Large intestine (tissue), 3 donors: ENCODE measurements at regions not wholly inside any gene's neighbourhood (a gene's known extent, or its start where the extent isn't known, plus 50 kb on each side); places are given as distances from the start of the nearest gene placed in this dataset.
A peak's percentile ranks its signal among the peaks of the same experiment; 100 is the strongest.

ENCODE experiments used
- DNase-seq, 2 donors: peaks; one replicate each; pipeline versions ENCODE4 v3.0.0 to v3.0.0-alpha.2; 2013
- H3K27ac ChIP-seq: one replicate; pipeline ENCODE4 v1.5.1; 2013; ENCODE audit warnings: low read length
- H3K27me3 ChIP-seq: 2 replicates; pipeline ENCODE4 v1.6.1; 2013; ENCODE audit warnings: low read length; ENCODE audit not compliant: control insufficient read depth, insufficient read depth
- H3K36me3 ChIP-seq: 2 replicates; pipeline ENCODE4 v1.6.1; 2013; ENCODE audit warnings: low read length; ENCODE audit not compliant: control insufficient read depth, insufficient read depth
- H3K4me1 ChIP-seq: one replicate; pipeline ENCODE4 v1.6.1; 2013; ENCODE audit warnings: low read length; ENCODE audit not compliant: control insufficient read depth, insufficient read depth
- H3K4me3 ChIP-seq: one replicate; pipeline ENCODE4 v1.5.1; 2013; ENCODE audit warnings: low read length
- H3K9me3 ChIP-seq: one replicate; pipeline ENCODE4 v1.6.1; 2013; ENCODE audit warnings: mild to moderate bottlenecking, low read depth, low read length, moderate library complexity; ENCODE audit not compliant: control insufficient read depth
- WGBS: methylation state at CpG from one replicate; pipeline ENCODE4 v1.1.5; 2013; ENCODE audit warnings: low lambda C conversion rate; ENCODE audit not compliant: insufficient coverage; 5-methylcytosine and 5-hydroxymethylcytosine counted together

DNA sequence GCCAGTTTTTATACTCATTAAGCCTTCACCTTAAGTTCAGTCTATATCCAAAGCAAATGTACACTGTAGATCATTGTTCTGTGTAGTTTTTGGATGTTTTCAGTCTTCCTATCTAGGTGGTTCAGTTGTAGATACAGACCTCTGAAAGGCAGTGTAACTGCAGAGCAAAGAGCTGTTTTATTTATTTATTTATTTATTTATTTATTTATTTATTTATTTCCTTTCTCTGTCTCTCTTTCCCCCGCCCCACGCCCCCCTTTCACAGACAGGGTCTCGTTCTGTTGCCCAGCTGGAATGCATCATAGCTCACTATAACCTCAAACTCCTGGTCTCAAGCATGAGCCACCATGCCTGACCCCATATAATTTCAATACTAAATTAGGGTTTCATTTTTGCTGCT, 281.8 kb upstream of the KLHL1 start:
- WGBS, result 88% methylated on average over 3 of the region's 3 CpGs

GRCh38 chr13:70388935-70389334, 280.7 kb upstream of the KLHL1 start:
- DNase-seq, result no peak
- H3K36me3 ChIP-seq, result no peaks in the 10 kb centered on the region
- H3K27me3 ChIP-seq, result no peaks in the 10 kb centered on the region
- no CpG with 5 or more reads among the region's 1 CpG for WGBS
- peaks cover 3% of the 10 kb centered on the region for H3K4me1 ChIP-seq
- peaks cover 3% of the 10 kb centered on the region for H3K9me3 ChIP-seq
- H3K4me3 ChIP-seq, result no peak overlapping the region
- no peak overlapping the region for H3K27ac ChIP-seq

More for the DNA sequence above, 281.8 kb upstream of the KLHL1 start:
- Histone ChIP-seq H3K27ac (no peak overlapping the region), H3K4me3 (no peak overlapping the region), H3K36me3 (no peaks in the 10 kb centered on the region), H3K27me3 (no peaks in the 10 kb centered on the region), H3K9me3 (peaks cover 3% of the 10 kb centered on the region), H3K4me1 (peaks cover 3% of the 10 kb centered on the region)
- no peak for DNase-seq

DNA sequence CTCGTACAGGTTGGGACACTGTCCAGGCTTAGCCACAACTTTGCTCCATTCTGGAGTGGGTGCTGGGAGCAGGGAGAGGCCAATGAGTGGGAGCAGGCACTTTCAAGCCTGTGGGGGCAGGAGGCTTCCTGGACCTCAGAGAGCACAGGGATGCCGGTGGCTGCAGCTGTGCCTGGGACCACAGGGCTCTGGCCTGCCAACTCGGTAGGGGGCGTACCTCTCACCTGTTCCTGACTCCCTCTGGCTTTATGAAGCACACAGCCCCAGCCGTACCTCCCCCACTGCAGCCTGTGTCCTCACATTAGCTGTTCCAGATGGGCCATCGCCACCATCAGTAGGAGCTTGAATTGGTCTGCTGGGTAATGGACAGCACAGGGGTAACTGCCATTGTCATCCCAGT, 278.7 kb upstream of the KLHL1 start:
- peaks cover 3% of the 10 kb centered on the region for H3K9me3 ChIP-seq
- no peaks in the 10 kb centered on the region for H3K36me3 ChIP-seq
- no peaks in the 10 kb centered on the region for H3K4me1 ChIP-seq
- H3K4me3 ChIP-seq, result no peak overlapping the region
- no peak overlapping the region for H3K27ac ChIP-seq
- H3K27me3 ChIP-seq, result no peaks in the 10 kb centered on the region
- DNase-seq, result no peak
- WGBS, result no CpG with 5 or more reads among the region's 6 CpGs

DNA sequence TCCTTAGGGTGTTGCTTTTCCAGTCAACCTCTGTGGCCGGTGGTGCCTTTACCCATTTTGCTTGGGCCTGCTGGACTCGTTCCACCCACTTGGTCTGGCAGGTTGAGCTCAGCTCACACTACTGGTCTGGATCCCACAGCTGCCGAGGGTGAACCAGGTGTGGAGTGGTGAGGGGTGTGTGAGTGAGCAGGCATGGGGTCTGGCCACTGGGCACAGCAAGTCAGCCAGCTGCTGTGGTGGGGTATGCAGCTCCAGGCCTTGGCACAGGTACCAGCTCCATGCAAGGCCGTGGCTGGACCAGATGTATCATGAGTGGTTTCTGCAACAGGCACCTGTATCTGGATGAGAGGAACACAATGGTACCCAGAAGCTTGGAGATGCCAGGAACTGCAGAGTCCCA, 277.6 kb upstream of the KLHL1 start:
- H3K9me3 ChIP-seq, result peaks cover 3% of the 10 kb centered on the region
- DNase-seq, result no peak
- H3K4me1 ChIP-seq, result peaks cover 2% of the 10 kb centered on the region
- H3K27me3 ChIP-seq, result no peaks in the 10 kb centered on the region
- WGBS, result no CpG with 5 or more reads among the region's 4 CpGs
- no peak overlapping the region for H3K4me3 ChIP-seq
- H3K36me3 ChIP-seq, result no peaks in the 10 kb centered on the region
- no peak overlapping the region for H3K27ac ChIP-seq

DNA sequence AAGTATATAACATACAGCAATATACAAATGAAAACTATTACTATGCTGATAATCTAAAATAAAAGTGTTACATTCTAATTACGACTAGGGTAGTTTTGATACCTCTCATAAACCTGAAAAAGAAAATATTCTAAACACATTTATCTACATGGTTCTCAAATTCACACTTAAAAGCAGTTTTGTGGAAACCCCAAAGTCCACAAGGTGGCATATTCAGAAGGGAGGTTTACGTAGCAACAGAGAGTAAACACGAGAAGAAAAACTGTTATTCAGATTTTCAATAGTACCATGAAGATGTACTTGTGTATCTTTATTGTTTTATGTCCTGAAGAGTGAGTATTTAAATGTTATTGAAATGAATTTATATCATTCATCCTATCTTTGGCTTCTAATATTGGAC, 275.9 kb upstream of the KLHL1 start:
- H3K4me1 ChIP-seq, result peaks cover 2% of the 10 kb centered on the region
- 92% methylated on average over 2 of the region's 3 CpGs for WGBS
- peaks cover 3% of the 10 kb centered on the region for H3K9me3 ChIP-seq
- no peaks in the 10 kb centered on the region for H3K27me3 ChIP-seq
- no peak for DNase-seq
- H3K4me3 ChIP-seq, result no peak overlapping the region
- H3K36me3 ChIP-seq, result no peaks in the 10 kb centered on the region
- H3K27ac ChIP-seq, result no peak overlapping the region

DNA sequence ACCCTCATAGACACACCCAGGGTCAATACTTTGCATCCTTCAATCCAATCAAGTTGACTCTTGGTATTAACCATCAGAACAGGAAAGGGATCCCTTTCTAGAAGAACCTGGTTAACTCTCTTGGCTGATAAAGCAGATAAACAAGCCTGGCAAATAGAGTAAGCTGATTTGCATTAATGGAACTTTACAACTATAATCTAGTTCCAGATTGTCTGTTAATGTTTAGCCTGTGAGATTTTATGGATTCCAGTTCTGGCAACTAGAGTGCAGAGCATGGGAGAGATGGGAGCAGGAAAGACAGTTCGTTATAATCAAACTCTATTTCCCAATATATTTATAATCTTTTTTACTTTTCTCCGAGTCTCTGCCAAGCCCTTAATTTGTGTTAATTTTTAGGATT, 272.6 kb upstream of the KLHL1 start:
- peaks cover 2% of the 10 kb centered on the region for H3K4me1 ChIP-seq
- peaks cover 1% of the 10 kb centered on the region for H3K9me3 ChIP-seq
- H3K36me3 ChIP-seq, result no peaks in the 10 kb centered on the region
- DNase-seq, result peak; percentile 4 to 11
- H3K4me3 ChIP-seq, result no peak overlapping the region
- H3K27me3 ChIP-seq, result no peaks in the 10 kb centered on the region
- WGBS, result 80% methylated on average over 1 of the region's 2 CpGs
- H3K27ac ChIP-seq, result no peak overlapping the region

GRCh38 chr13:70375718-70376117, 267.5 kb upstream of the KLHL1 start:
- peak; percentile 4 to 14 for DNase-seq
- H3K27me3 ChIP-seq, result no peaks in the 10 kb centered on the region
- WGBS, result no CpG with 5 or more reads among the region's 2 CpGs
- no peak overlapping the region for H3K4me3 ChIP-seq
- no peaks in the 10 kb centered on the region for H3K36me3 ChIP-seq
- H3K9me3 ChIP-seq, result no peaks in the 10 kb centered on the region
- H3K4me1 ChIP-seq, result no peaks in the 10 kb centered on the region
- H3K27ac ChIP-seq, result no peak overlapping the region

- Histone ChIP-seq H3K9me3 (no peaks in the 10 kb centered on the region), H3K27ac (no peak overlapping the region), H3K36me3 (no peaks in the 10 kb centered on the region), H3K4me3 (no peak overlapping the region), H3K4me1 (no peaks in the 10 kb centered on the region), H3K27me3 (no peaks in the 10 kb centered on the region)
- WGBS, result no CpG with 5 or more reads among the region's 6 CpGs
- DNase-seq, result no peak
Observed at GRCh38 chr13:70370924-70371323, 262.7 kb upstream of the KLHL1 start.

DNA sequence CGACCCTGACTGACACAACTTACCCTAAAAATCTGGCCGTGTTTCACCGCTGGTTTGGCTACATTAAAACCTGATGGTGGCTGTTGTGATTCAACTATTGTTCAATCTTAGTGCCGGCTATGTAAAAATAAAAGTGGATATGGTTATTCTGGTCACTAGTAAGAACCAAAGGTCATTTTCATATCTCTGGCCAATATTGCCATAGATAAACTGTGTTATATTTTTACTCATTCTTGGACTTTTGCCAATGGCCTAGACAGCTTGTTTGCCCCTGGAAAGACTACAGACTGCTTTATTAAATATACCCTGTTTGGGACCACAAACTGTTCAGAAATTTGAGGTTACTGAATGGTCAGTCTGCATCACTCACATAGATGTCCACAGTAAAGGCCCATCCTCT, 258.5 kb upstream of the KLHL1 start:
- Histone ChIP-seq H3K4me3 (no peak overlapping the region), H3K9me3 (no peaks in the 10 kb centered on the region), H3K36me3 (no peaks in the 10 kb centered on the region), H3K4me1 (no peaks in the 10 kb centered on the region), H3K27me3 (no peaks in the 10 kb centered on the region), H3K27ac (no peak overlapping the region)
- peak; percentile 5 to 46 for DNase-seq
- 60% methylated on average over 2 of the region's 4 CpGs for WGBS

DNA sequence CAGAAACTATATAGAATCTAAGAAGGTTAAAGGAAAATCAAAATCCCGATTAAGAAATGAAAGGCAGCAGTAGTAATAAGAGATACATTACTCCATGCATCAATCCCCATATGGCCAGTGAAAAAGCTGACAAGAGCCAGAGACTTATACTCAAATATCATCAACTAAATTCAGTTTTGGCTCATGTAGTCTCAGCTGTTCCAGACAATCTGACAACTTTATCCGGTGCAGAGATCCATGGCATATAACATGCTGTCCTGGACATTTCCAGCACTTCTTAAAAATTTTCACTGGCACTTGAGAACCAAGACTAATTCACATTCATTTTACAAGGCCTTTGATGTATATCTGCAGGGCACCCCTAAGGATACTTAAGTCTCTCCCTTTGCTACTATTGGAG, 255.7 kb upstream of the KLHL1 start:
- Histone ChIP-seq H3K4me1 (no peaks in the 10 kb centered on the region), H3K36me3 (no peaks in the 10 kb centered on the region), H3K27ac (no peak overlapping the region), H3K27me3 (no peaks in the 10 kb centered on the region), H3K4me3 (no peak overlapping the region), H3K9me3 (no peaks in the 10 kb centered on the region)
- DNase-seq, result no peak
- 100% methylated on average over 1 of the region's 2 CpGs for WGBS

DNA sequence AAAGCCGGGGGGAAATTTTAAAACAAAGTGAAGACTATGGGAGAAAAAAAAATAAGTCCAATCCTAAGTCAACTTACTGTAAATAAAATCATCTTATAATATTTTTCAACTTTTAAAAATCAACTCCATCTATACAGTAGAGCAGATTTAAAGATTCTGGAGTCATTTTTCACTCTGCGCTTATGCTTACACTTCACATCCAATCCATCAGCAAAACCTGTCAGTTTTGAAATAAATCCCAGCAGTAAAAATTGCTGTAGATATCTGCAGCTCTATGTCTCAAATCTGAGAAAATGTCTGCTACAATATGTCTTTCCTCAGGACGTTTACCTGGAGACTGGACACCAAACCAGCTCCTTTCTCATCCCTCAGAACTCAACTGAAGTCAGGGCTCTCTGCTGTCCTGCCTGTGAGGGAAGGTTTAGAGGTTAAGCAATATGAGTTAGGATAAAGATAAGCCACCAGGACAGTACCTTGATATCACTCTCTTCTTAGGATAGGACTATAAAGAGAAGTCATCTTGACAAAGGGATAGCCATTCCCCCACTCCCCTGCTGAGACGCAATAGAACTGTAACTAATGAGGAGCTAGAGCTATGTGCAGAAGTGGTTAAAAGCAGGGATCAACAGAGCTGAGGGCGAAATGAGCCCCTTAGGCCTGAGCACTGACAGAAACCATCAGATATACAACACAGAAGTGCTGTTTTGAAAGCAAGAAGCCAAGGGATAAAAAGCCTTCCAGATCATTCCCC, 254.7 kb upstream of the KLHL1 start:
- Histone ChIP-seq H3K4me1 (no peaks in the 10 kb centered on the region), H3K9me3 (no peaks in the 10 kb centered on the region), H3K4me3 (no peak overlapping the region), H3K27me3 (no peaks in the 10 kb centered on the region), H3K36me3 (no peaks in the 10 kb centered on the region), H3K27ac (no peak overlapping the region)
- no peak for DNase-seq
- 100% methylated on average over 2 of the region's 5 CpGs for WGBS
